Mesothelial cell of epicardium (in vitro differentiated cells): ENCODE measurements at regions not wholly inside any gene's neighbourhood (a gene's known extent, or its start where the extent isn't known, plus 50 kb on each side); places are given as distances from the start of the nearest gene placed in this dataset.

Source experiments
- DNase-seq, 2 experiments: peaks; one replicate each; pipeline ENCODE4 v3.0.0; 2021; ENCODE audit warnings: low spot score in 2 of 2; ENCODE audit not compliant: unreplicated experiment in 2 of 2
- H3K27ac Mint-ChIP-seq: 2 replicates; pipeline ENCODE4 v1.8.0; 2021; ENCODE audit warnings: mixed read lengths
- H3K27me3 Mint-ChIP-seq: 2 replicates; pipeline ENCODE4 v1.8.0; 2021; ENCODE audit warnings: low read depth, mixed read lengths
- H3K36me3 Mint-ChIP-seq: 2 replicates; pipeline ENCODE4 v1.8.0; 2021; ENCODE audit warnings: mixed read lengths
- H3K4me1 Mint-ChIP-seq: 2 replicates; pipeline ENCODE4 v1.8.0; 2021; ENCODE audit warnings: mixed read lengths
- H3K4me3 Mint-ChIP-seq: 2 replicates; pipeline ENCODE4 v1.8.0; 2021; ENCODE audit warnings: mild to moderate bottlenecking, moderate library complexity, mixed read lengths
- H3K9me3 Mint-ChIP-seq: 2 replicates; pipeline ENCODE4 v1.8.0; 2021; ENCODE audit warnings: mixed read lengths
- TF ChIP-seq, protein P1 (sequence below): fragments of 200-600 bp; sonication (generic); IDR thresholded peaks from one replicate; pipeline ENCODE4 v1.5.0; 2021; ENCODE audit warnings: antibody characterized with exemption; ENCODE audit not compliant: unreplicated experiment

DNA sequence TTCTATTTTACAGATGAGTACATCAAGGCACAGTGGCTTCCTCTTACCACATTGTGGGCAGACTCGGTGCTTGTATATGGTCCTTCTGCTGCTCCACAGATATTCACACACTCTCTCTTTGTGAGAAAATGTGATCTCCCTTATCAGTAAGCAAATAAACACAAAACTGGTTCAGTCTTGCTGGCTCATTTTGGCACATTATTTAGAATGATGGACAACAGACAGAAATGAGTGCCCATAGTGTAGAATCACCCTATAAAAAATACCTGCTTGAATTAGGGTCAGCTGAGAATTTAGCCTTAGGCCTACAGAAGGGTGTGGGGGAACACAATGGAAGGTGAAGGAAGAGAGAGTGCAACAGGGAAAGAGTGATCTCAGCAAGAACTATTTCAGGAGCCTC lies 423.1 kb downstream of the HLX start:
- Mint-ChIP-seq H3K27ac (no peak overlapping the region), H3K9me3 (peaks cover 16% of the 10 kb centered on the region), H3K36me3 (peaks cover 1% of the 10 kb centered on the region), H3K4me3 (no peak overlapping the region), H3K4me1 (peaks cover 18% of the 10 kb centered on the region), H3K27me3 (peaks cover 9% of the 10 kb centered on the region)
- no peak for DNase-seq
- TF ChIP-seq, protein P1, sequence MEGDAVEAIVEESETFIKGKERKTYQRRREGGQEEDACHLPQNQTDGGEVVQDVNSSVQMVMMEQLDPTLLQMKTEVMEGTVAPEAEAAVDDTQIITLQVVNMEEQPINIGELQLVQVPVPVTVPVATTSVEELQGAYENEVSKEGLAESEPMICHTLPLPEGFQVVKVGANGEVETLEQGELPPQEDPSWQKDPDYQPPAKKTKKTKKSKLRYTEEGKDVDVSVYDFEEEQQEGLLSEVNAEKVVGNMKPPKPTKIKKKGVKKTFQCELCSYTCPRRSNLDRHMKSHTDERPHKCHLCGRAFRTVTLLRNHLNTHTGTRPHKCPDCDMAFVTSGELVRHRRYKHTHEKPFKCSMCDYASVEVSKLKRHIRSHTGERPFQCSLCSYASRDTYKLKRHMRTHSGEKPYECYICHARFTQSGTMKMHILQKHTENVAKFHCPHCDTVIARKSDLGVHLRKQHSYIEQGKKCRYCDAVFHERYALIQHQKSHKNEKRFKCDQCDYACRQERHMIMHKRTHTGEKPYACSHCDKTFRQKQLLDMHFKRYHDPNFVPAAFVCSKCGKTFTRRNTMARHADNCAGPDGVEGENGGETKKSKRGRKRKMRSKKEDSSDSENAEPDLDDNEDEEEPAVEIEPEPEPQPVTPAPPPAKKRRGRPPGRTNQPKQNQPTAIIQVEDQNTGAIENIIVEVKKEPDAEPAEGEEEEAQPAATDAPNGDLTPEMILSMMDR, result no peak

DNA sequence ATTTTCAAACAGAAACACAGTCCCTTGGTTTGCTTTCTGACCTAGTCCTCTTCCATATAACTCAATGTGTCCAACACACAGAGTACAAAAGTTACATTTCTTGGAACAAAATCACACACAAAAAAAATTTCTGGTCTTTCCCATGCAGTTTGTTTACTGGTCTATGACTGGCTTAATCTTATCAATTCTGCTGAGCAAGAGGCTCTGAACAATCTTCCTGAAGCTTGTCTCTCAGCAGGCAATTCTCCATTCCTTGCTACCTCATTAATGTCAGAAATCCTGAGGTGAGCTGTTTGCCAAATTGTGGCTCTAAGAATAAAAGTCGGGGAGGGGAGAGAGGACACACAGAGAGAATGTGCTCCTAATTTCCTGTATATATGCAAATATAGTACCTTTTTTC lies 423.6 kb downstream of the HLX start:
- peaks cover 18% of the 10 kb centered on the region for H3K4me1 Mint-ChIP-seq
- H3K36me3 Mint-ChIP-seq, result peaks cover 1% of the 10 kb centered on the region
- peaks cover 9% of the 10 kb centered on the region for H3K27me3 Mint-ChIP-seq
- peaks cover 16% of the 10 kb centered on the region for H3K9me3 Mint-ChIP-seq
- H3K4me3 Mint-ChIP-seq, result no peak overlapping the region
- no peak overlapping the region for H3K27ac Mint-ChIP-seq
- TF ChIP-seq, protein P1, result no peak
- DNase-seq, result no peak

DNA sequence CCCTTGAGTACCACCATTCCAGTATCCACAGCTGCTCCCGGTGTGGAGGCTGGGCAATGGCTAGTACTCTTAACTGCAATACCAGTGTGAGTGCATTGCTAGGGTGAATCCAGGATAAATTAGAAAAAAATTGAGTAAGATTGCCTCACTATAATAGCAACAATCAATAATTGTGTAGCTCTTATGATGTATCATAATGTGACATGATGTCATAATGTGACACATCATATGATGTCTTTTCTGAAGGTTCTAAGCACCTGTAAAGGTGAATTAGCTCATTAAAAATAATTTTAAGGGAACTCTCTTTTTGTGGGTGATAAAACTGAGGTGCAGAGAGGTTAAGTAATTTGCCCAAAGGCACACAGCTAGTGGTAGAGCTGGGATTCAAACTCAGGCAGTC lies 424.4 kb downstream of the HLX start:
- no peak overlapping the region for H3K4me3 Mint-ChIP-seq
- H3K27ac Mint-ChIP-seq, result no peak overlapping the region
- peaks cover 1% of the 10 kb centered on the region for H3K36me3 Mint-ChIP-seq
- peaks cover 16% of the 10 kb centered on the region for H3K9me3 Mint-ChIP-seq
- peaks cover 9% of the 10 kb centered on the region for H3K27me3 Mint-ChIP-seq
- no peak for DNase-seq
- H3K4me1 Mint-ChIP-seq, result peaks cover 18% of the 10 kb centered on the region
- TF ChIP-seq, protein P1, result no peak

DNA sequence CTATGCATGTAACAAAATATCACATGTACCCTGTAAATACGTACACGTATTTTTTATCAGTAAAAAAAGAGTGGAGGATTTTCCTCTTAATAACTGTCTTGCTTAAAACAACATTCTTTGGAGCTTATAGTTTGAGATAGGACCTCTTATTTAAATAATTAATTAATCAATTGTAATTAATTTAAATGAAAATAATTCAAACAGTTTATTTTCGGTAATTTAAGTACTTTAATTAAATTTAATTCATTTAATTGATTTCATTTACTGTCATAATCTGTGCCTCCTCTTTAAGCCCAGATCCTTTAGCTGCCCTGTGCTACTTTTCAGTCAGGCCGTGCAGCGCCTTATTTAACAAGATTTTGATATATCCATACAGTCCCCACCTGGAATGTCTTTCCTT lies 427.0 kb downstream of the HLX start:
- Mint-ChIP-seq H3K4me1 (peaks cover 32% of the 10 kb centered on the region), H3K4me3 (no peak overlapping the region)

DNA sequence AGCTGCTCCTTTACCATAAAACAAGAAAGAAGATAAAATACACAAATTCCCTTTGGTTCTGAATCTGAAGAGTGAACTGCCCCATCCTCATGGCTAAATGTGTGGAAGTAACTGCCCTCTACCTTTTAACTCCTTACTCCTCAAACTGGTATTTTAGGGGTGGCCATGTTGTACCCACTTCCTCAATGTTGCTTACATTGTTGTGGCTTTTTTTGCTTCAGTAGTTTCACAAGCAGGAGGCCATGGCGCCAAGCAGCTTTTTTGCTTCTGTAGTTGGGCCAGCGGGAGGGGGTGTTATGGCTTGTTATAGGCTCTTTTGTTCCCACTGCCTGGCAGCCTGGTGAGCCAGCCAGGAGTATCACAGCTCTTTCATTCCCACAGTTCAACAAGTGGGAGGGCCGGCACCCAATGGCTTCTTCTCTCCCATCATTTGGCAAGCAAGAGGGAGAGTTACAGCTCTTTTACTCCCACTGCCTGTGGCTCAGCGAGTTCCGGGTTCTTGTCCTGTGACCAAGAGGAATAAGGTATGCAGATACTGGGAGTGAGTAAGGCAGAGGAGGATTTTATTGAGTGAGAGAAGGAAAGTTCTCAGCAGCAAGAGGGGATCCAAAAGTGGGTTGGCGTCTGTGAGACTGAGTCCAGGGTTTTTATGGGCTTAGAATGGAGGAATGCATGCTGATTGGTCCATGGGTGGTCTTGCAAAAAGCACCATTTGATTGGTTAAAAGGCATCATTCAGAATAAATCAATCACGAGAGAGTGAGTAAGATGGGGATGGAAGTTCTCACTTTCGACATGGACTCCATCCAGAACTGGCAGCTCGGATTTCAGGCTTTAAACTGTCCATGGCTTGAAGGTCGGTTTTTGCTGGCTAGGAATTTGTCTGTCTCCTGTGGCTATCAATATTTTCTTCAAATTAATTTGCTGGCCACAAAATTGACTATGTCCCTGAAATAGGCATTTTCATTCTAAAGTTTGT lies 429.6 kb downstream of the HLX start:
- TF ChIP-seq, protein P1, result no peak
- peaks cover 13% of the 10 kb centered on the region for H3K27me3 Mint-ChIP-seq
- no peaks in the 10 kb centered on the region for H3K36me3 Mint-ChIP-seq
- H3K9me3 Mint-ChIP-seq, result no peaks in the 10 kb centered on the region
- H3K4me3 Mint-ChIP-seq, result no peak overlapping the region
- peaks cover 23% of the 10 kb centered on the region for H3K4me1 Mint-ChIP-seq
- no peak for DNase-seq
- H3K27ac Mint-ChIP-seq, result no peak overlapping the region

More for the DNA sequence above, 427.0 kb downstream of the HLX start:
- Mint-ChIP-seq H3K9me3 (peaks cover 6% of the 10 kb centered on the region), H3K36me3 (no peaks in the 10 kb centered on the region), H3K27me3 (peaks cover 16% of the 10 kb centered on the region), H3K27ac (no peak overlapping the region)
- no peak for DNase-seq
- TF ChIP-seq, protein P1, result no peak
